ENCODE measurements at regions not wholly inside any gene's neighbourhood (a gene's known extent, or its start where the extent isn't known, plus 50 kb on each side); places are given as distances from the start of the nearest gene placed in this dataset.

GRCh38 chr6:144449218-144449617 is 164.1 kb downstream of the UTRN start:
- TF ChIP-seq YY1 (IDR thresholded peaks at IDR 0.05; ENCODE audit: insufficient read depth, insufficient read length) (no peak), SUZ12 (IDR thresholded peaks at IDR 0.05; ENCODE audit: extremely low read depth, insufficient read depth, insufficient read length) (no peak), ZNF274 (IDR thresholded peaks at IDR 0.05; ENCODE audit: low read depth, low read length) (no peak)
- Histone ChIP-seq H3K36me3 (ENCODE audit: insufficient read depth, insufficient read length, low read length) (peaks cover 31% of the 10 kb centered on the region), H3K4me3 (ENCODE audit: insufficient read length, low read depth) (no peak overlapping the region), H3K9ac (ENCODE audit: insufficient read length, low read depth) (no peak overlapping the region), H3K27me3 (ENCODE audit: insufficient read depth, insufficient read length) (no peaks in the 10 kb centered on the region), H3K9me3 (ENCODE audit: insufficient read depth, low read length) (no peaks in the 10 kb centered on the region), H3K4me1 (ENCODE audit: insufficient read depth, insufficient read length) (no peaks in the 10 kb centered on the region)
- DNase-seq (ENCODE audit: low read depth, low spot score), result no peak

GRCh38 chr6:144449911-144450597 is 164.9 kb downstream of the UTRN start:
- no peaks in the 10 kb centered on the region for H3K27me3 ChIP-seq (ENCODE audit: insufficient read depth, insufficient read length)
- no peaks in the 10 kb centered on the region for H3K9me3 ChIP-seq (ENCODE audit: insufficient read depth, low read length)
- no peak for DNase-seq (ENCODE audit: low read depth, low spot score)
- no peaks in the 10 kb centered on the region for H3K4me1 ChIP-seq (ENCODE audit: insufficient read depth, insufficient read length)
- H3K4me3 ChIP-seq (ENCODE audit: insufficient read length, low read depth), result no peak overlapping the region
- H3K36me3 ChIP-seq (ENCODE audit: insufficient read depth, insufficient read length, low read length), result peaks cover 31% of the 10 kb centered on the region
- TF ChIP-seq YY1 (IDR thresholded peaks at IDR 0.05; ENCODE audit: insufficient read depth, insufficient read length), result no peak
- no peak for TF ChIP-seq ZNF274 (IDR thresholded peaks at IDR 0.05; ENCODE audit: low read depth, low read length)
- no peak for TF ChIP-seq SUZ12 (IDR thresholded peaks at IDR 0.05; ENCODE audit: extremely low read depth, insufficient read depth, insufficient read length)
- no peak overlapping the region for H3K9ac ChIP-seq (ENCODE audit: insufficient read length, low read depth)

GRCh38 chr6:144460327-144461095 is 175.4 kb downstream of the UTRN start:
- Histone ChIP-seq H3K4me3 (ENCODE audit: insufficient read length, low read depth) (no peak overlapping the region), H3K9me3 (ENCODE audit: insufficient read depth, low read length) (no peaks in the 10 kb centered on the region), H3K27me3 (ENCODE audit: insufficient read depth, insufficient read length) (no peaks in the 10 kb centered on the region), H3K4me1 (ENCODE audit: insufficient read depth, insufficient read length) (no peaks in the 10 kb centered on the region), H3K36me3 (ENCODE audit: insufficient read depth, insufficient read length, low read length) (peaks cover 36% of the 10 kb centered on the region), H3K9ac (ENCODE audit: insufficient read length, low read depth) (no peak overlapping the region)
- no peak for TF ChIP-seq YY1 (IDR thresholded peaks at IDR 0.05; ENCODE audit: insufficient read depth, insufficient read length)
- no peak for TF ChIP-seq ZNF274 (IDR thresholded peaks at IDR 0.05; ENCODE audit: low read depth, low read length)
- TF ChIP-seq SUZ12 (IDR thresholded peaks at IDR 0.05; ENCODE audit: extremely low read depth, insufficient read depth, insufficient read length), result no peak
- DNase-seq (ENCODE audit: low read depth, low spot score), result no peak

GRCh38 chr6:144462058-144462457 is 176.9 kb downstream of the UTRN start:
- H3K27me3 ChIP-seq (ENCODE audit: insufficient read depth, insufficient read length), result no peaks in the 10 kb centered on the region
- no peak overlapping the region for H3K4me3 ChIP-seq (ENCODE audit: insufficient read length, low read depth)
- H3K9me3 ChIP-seq (ENCODE audit: insufficient read depth, low read length), result no peaks in the 10 kb centered on the region
- H3K4me1 ChIP-seq (ENCODE audit: insufficient read depth, insufficient read length), result no peaks in the 10 kb centered on the region
- peaks cover 36% of the 10 kb centered on the region for H3K36me3 ChIP-seq (ENCODE audit: insufficient read depth, insufficient read length, low read length)
- TF ChIP-seq ZNF274 (IDR thresholded peaks at IDR 0.05; ENCODE audit: low read depth, low read length) (no peak), SUZ12 (IDR thresholded peaks at IDR 0.05; ENCODE audit: extremely low read depth, insufficient read depth, insufficient read length) (no peak), YY1 (IDR thresholded peaks at IDR 0.05; ENCODE audit: insufficient read depth, insufficient read length) (no peak)
- DNase-seq (ENCODE audit: low read depth, low spot score), result no peak
- H3K9ac ChIP-seq (ENCODE audit: insufficient read length, low read depth), result no peak overlapping the region

- no peak for DNase-seq (ENCODE audit: low read depth, low spot score)
- no peaks in the 10 kb centered on the region for H3K27me3 ChIP-seq (ENCODE audit: insufficient read depth, insufficient read length)
- peaks cover 1% of the 10 kb centered on the region for H3K4me1 ChIP-seq (ENCODE audit: insufficient read depth, insufficient read length)
- no peak overlapping the region for H3K4me3 ChIP-seq (ENCODE audit: insufficient read length, low read depth)
- TF ChIP-seq ZNF274 (IDR thresholded peaks at IDR 0.05; ENCODE audit: low read depth, low read length) (no peak), SUZ12 (IDR thresholded peaks at IDR 0.05; ENCODE audit: extremely low read depth, insufficient read depth, insufficient read length) (no peak), YY1 (IDR thresholded peaks at IDR 0.05; ENCODE audit: insufficient read depth, insufficient read length) (no peak)
- H3K36me3 ChIP-seq (ENCODE audit: insufficient read depth, insufficient read length, low read length), result peaks cover 18% of the 10 kb centered on the region
- peaks cover 4% of the 10 kb centered on the region; the same call in 1 of the 2 replicates for H3K9me3 ChIP-seq (ENCODE audit: insufficient read depth, low read length)
- H3K9ac ChIP-seq (ENCODE audit: insufficient read length, low read depth), result no peak overlapping the region
Observed at GRCh38 chr6:144466716-144467115, 181.6 kb downstream of the UTRN start.

- Histone ChIP-seq H3K4me1 (ENCODE audit: insufficient read depth, insufficient read length) (peaks cover 1% of the 10 kb centered on the region), H3K9ac (ENCODE audit: insufficient read length, low read depth) (no peak overlapping the region), H3K36me3 (ENCODE audit: insufficient read depth, insufficient read length, low read length) (peaks cover 18% of the 10 kb centered on the region), H3K4me3 (ENCODE audit: insufficient read length, low read depth) (no peak overlapping the region), H3K27me3 (ENCODE audit: insufficient read depth, insufficient read length) (no peaks in the 10 kb centered on the region), H3K9me3 (ENCODE audit: insufficient read depth, low read length) (peaks cover 4% of the 10 kb centered on the region; the same call in 1 of the 2 replicates)
- TF ChIP-seq YY1 (IDR thresholded peaks at IDR 0.05; ENCODE audit: insufficient read depth, insufficient read length), result no peak
- peak; percentile 11 for DNase-seq (ENCODE audit: low read depth, low spot score)
Observed at GRCh38 chr6:144467172-144467762, 182.1 kb downstream of the UTRN start.

- H3K27me3 ChIP-seq (ENCODE audit: insufficient read depth, insufficient read length), result no peaks in the 10 kb centered on the region
- H3K9me3 ChIP-seq (ENCODE audit: insufficient read depth, low read length), result peaks cover 4% of the 10 kb centered on the region; the same call in 1 of the 2 replicates
- H3K4me1 ChIP-seq (ENCODE audit: insufficient read depth, insufficient read length), result peaks cover 1% of the 10 kb centered on the region
- no peak for TF ChIP-seq ZNF274 (IDR thresholded peaks at IDR 0.05; ENCODE audit: low read depth, low read length)
- TF ChIP-seq YY1 (IDR thresholded peaks at IDR 0.05; ENCODE audit: insufficient read depth, insufficient read length), result no peak
- no peak for TF ChIP-seq SUZ12 (IDR thresholded peaks at IDR 0.05; ENCODE audit: extremely low read depth, insufficient read depth, insufficient read length)
- H3K36me3 ChIP-seq (ENCODE audit: insufficient read depth, insufficient read length, low read length), result peaks cover 13% of the 10 kb centered on the region
- no peak overlapping the region for H3K4me3 ChIP-seq (ENCODE audit: insufficient read length, low read depth)
- no peak for DNase-seq (ENCODE audit: low read depth, low spot score)
- H3K9ac ChIP-seq (ENCODE audit: insufficient read length, low read depth), result no peak overlapping the region
Observed at GRCh38 chr6:144467921-144468320, 182.8 kb downstream of the UTRN start.

All from NT2/D1 (cell line).